Fibroblast of skin of right quadriceps (primary cell): ENCODE measurements at regions not wholly inside any gene's neighbourhood (a gene's known extent, or its start where the extent isn't known, plus 50 kb on each side); places are given as distances from the start of the nearest gene placed in this dataset.
"Not testable (repeated sequence)": the region's sequence is repeated elsewhere in the genome, so short reads cannot be mapped to it uniquely, and the experiment has no call there.

Experiments used
- DNase-seq: peaks from one replicate; pipeline ENCODE4 v3.0.0-alpha.2; 2013

- no peak for DNase-seq
Measured at GRCh38 chr13:59384154-59384553, 779.6 kb downstream of the DIAPH3 start.

DNA sequence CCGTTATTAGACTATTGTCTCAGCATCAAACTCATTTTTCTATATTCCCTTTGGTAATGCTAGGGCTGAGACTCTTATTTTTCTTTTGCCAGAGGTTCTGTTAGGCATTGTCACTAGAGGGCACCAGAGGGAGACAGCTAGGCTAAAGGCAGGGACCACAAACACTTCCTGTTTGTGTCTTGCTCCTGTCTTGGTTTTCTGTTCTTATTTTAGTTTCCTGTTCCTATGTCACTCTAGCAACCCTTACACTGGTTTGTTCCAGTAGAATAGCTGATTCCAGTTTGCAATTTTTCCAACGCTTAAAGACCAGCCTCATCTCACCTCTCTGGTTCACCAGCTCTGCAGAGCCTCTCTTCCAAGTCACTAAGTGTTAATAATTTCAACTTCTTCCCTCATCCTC is 772.0 kb downstream of the DIAPH3 start:
- DNase-seq: peak; percentile 70

DNA sequence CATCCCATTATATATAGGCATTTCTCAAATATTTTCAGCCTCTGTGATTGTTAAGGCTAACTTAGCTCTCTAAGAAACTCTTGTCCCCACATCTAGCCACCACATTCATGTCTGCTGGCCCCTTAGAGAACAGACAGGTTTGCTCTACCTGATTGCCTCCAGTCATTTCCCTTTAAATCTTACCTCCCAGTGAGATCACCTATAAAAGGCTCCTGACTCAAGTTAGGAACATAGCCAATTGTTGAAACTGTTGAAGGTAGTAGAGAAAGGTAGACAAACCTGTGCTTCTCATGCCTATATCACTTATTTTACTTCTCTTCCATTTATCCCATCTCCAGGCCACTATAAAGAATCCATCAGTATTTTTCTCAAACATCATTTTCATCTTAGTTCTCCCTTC is 771.4 kb downstream of the DIAPH3 start:
- no peak for DNase-seq

DNA sequence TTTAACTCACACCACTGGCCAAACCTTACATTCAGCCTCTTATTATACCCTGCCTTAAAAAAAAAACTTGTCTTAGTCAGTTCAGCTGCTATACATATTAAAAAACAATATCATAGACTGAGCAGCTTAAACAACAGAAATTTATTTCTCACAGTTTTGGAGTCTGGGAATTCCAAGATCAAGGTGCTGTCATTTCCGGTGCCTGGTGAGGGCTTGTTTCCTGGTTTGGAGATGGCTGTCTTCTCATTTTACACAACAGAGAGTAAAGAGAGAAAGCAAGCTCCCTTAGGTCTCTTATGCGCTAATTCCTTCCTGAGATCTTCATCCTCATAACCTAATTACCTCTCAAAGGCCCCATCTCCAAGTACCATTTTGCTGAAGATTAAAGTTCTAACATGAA is 769.2 kb downstream of the DIAPH3 start:
- no peak for DNase-seq

DNA sequence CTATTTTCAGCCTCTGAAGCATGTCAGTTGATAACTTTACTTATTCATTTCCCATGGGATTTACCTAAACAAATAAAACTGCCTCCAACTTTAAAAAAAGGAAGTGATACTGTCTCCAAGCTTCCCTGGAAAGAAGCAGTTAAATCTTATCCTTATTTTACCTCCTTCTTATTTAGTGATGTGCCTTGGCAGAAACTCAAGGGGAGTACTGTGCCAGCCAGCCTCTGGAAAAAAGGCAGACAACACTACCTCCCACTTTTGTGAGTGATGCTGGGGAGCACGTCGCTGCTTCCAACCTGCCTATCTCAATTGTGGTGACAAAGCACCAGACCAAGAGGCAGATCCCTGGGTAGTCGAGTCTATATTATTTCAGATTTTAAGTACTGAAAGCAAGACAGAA is 765.6 kb downstream of the DIAPH3 start:
- peak; percentile 20 for DNase-seq

DNA sequence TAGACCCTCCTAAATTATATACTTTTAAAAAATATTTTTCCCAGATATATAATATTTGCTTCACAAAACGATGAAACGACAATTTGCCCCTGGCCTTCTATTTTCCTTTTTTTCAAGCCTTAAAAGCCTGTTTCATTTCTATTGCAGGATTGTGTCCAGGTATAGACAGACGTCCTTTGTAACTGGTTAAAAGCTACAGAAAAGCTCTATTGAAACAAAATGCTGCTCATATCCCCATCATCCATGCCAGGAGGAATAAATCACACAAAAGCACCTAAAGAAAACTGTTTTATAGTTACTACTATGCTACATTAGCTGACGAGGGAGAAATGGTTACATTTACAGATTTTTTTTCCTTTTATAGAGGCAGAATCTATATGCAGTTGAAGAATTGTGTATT is 765.1 kb downstream of the DIAPH3 start:
- no peak for DNase-seq

DNA sequence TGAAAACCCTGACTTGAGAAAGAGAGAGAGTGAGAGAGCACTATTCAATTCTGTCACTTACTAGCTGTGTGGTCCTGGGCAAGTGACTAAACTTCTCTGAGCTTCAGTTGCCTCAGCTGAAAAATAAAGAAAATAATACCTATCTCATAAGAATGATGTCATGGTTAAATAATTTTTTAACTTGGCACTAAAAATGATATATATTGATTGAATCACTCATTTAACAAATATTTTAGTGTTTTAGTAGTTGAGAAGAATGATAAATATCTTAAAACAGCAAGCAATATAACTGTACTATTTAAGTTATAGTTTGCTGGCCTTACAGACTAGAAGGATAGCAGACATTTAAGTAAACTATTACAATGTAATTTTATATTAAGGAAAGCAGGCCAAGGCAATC is 764.2 kb downstream of the DIAPH3 start:
- no peak for DNase-seq

DNA sequence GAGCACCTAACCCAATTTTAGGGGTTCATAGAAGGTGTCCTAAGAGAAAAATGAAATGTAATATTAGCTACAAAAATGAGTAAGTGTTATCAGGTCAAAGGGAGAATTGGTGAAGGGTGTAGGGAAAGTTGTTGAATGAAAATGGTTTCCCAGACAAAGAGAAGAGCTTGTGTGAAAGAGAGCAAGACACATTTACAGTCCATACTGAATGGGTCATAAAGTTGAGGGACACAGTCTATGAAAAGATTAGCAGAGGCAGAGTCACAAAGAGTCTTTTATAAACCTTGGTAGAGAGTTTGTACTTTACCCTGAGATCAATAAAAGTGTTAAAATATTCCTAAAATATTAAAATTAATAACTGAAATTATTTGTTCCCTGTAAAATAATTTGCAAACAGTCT is 759.4 kb downstream of the DIAPH3 start:
- no peak for DNase-seq

GRCh38 chr13:59407251-59407650 is 756.5 kb downstream of the DIAPH3 start:
- DNase-seq: not testable (repeated sequence)

- DNase-seq: no peak
Measured at GRCh38 chr13:59408738-59409137, 755.0 kb downstream of the DIAPH3 start.

GRCh38 chr13:59409211-59409610 is 754.5 kb downstream of the DIAPH3 start:
- peak; percentile 19 for DNase-seq

- no peak for DNase-seq
Measured at GRCh38 chr13:59409634-59410200, 754.0 kb downstream of the DIAPH3 start.

DNA sequence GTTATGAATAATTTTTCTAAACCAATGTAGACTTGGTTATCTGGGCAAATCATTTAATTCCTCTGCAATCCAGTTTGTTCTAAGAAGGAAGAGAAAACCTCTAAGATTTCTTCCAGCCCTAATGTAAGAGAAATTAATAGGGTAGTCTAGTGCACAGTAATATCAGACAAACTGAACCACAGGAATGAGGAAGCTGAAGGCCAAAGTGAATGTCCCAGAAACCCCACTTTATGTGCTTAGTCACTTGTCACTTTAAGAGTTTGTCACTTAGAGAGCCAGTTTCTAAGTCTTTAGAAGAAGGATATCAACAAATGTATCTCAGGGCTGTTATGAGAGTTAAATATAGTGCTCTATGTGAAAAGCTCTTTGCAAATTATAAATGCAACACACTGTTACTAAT is 750.6 kb downstream of the DIAPH3 start:
- DNase-seq: no peak

GRCh38 chr13:59414006-59414405 is 749.7 kb downstream of the DIAPH3 start:
- peak; percentile 19 for DNase-seq

- DNase-seq: no peak
Measured at GRCh38 chr13:59415498-59415897, 748.2 kb downstream of the DIAPH3 start.

DNA sequence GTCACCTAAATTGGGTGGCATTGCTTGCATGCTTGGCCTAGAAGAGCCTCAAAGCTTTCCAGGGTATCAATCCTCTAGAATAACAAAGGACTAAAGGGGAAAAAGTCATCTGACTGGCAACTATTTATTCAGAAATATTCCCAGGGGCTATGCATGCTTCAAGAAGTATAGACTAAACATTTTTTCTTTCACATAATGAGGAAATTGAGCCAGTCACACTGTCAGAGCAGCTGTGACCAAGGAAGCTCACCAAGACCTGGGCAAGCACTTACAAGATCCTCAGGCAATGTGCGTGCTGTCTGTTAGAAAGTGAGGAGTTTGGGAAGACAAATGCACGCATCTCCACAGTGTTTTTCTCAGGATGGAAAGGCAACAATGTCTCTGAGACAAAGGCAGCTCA is 747.2 kb downstream of the DIAPH3 start:
- no peak for DNase-seq

GRCh38 chr13:59422646-59423045 is 741.1 kb downstream of the DIAPH3 start:
- DNase-seq: no peak

DNA sequence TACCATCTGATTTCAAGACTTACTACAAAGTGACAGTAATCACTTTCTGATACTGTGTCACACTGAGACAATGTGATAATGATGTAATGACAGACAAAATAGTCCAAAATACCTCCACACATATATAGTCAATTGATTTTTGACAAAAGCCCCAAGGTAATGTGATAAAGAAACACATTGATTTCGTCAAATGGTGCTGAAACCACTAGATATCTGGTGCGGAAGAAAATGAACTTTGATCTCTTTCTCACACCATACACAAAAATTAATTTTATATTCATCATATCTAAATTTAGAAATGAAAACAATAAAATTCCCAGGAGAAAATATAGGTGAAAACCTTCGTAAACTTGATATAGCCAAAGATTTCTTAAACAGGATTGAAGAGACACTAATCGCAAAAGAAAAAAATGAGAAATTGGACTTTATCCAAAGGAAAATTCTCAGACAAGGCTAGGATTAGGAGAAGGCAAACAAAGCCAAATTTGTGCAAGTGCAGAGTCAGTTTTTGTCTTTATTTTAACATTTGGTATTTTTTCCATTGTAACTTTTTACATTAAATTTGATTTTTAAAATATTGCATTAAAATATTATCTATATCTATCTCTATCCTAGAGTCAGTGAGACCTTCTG is 739.9 kb downstream of the DIAPH3 start:
- no peak for DNase-seq

DNA sequence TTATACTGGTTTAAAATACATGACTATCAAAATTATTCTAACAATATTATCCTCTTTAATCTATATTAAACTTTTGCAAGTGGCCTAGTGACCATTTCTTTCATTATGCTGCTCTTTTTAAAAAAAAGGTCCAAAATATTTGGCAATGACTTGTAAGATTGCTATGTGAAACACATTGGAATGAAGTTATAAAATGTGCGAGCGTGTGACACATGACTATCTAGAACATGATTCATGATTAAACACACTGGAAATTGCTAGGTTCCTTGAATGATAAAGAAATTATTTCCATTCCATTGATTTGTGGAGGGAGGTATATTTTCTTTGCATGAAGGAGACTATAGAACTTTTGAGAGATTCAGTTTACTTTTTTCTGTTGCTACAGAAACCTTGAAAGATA is 739.1 kb downstream of the DIAPH3 start:
- peak; percentile 67 for DNase-seq

DNA sequence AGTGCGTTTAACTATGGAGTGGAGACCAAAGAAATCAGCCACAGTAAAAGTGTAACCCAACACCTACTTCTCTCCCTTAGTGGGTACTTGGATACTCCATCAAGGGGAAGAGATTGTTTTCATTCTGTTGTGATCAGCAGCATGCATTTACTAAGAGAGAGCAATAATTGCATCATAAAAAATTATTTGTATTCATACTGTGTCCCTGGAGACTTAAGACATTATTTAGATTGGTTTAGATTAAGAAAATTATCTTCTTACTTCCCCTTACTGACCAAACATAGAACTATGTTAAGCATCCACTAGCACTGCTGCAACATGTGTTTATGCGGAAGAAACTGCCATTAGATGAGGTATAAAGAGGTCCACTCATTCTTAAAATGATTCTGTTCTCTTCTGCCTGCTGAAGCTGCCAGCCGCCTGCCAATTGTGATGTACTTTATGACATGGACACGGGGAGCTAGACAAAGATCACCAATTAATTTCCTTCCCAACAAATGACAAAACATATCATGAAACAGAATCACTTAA is 738.5 kb downstream of the DIAPH3 start:
- DNase-seq: peak; percentile 78

GRCh38 chr13:59435024-59435423 is 728.7 kb downstream of the DIAPH3 start:
- no peak for DNase-seq

- no peak for DNase-seq
Measured at GRCh38 chr13:59437544-59438301, 726.0 kb downstream of the DIAPH3 start.

DNA sequence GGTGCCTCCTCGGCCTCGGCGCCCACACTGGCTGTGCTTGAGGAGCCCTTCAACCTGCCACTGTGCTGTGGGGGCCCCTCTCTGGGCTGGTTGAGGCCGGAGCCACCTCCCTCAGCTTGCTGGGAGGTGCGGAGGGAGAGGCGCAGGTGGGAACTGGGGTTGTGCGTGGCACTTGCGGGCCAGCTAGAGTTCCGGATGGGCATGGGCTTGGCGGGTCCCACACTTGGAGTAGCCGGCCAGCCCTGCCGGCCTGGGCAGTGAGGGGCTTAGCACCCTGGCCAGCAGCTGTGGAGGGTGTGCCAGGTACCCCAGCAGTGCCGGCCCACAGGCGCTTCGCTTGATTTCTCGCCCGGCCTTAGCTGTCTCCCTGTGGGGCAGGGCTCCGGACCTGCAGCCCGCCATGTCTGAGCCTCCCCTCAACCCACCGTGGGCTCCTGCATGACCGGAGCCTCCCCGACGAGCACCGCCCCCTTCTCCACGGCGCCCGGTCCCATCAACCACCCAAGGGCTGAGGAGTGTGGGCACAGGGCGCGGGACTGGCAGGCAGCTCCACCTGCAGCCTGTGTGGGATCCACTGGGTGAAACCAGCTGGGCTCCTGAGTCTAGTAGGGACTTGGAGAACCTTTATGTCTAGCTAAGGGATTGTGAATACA is 723.8 kb downstream of the DIAPH3 start:
- no peak for DNase-seq

DNA sequence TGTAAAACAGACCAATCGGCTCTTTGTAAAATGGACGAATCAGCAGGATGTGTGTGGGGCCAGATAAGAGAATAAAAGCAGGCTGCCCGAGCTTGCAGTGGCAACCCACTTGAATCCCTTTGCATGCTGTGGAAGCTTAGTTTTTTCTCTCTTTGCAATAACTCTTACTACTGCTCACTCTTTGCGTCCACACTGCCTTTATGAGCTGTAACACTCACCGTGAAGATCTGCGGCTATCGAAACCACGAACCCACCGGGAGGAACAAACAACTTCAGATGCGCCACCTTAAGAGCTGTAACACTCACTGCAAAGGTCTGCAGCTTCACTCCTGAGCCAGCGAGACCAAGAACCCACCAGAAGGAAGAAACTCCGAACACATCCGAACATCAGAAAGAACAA is 722.7 kb downstream of the DIAPH3 start:
- not testable (repeated sequence) for DNase-seq
